ENCODE measurements at regions not wholly inside any gene's neighbourhood (a gene's known extent, or its start where the extent isn't known, plus 50 kb on each side); places are given as distances from the start of the nearest gene placed in this dataset.
A peak's percentile ranks its signal among the peaks of the same experiment; 100 is the strongest.

- H4K91ac ChIP-seq (ENCODE audit: low read depth, low read length, poor library complexity): no peak overlapping the region
- no peak overlapping the region for H3K9ac ChIP-seq (ENCODE audit: low read depth, low read length, poor library complexity)
- H3K9me3 ChIP-seq (replicated peaks in 1 of 2; ENCODE audit: control insufficient read depth in 2 of 2, insufficient read depth in 1 of 2, low read depth in 1 of 2, low read length in 2 of 2): peaks cover 0 to 9% of the 10 kb centered on the region in 2 donors
- no peak overlapping the region for H2AK5ac ChIP-seq (ENCODE audit: low read depth, low read length)
- H3K18ac ChIP-seq (ENCODE audit: low read length): no peak overlapping the region
- H3K36me3 ChIP-seq (replicated peaks in 1 of 2; ENCODE audit: control insufficient read depth in 2 of 2, insufficient read depth in 2 of 2, low read length in 2 of 2): no peaks in the 10 kb centered on the region
- no peaks in the 10 kb centered on the region for H3K4me1 ChIP-seq (ENCODE audit: control insufficient read depth in 2 of 2, insufficient read depth in 1 of 2, low read depth in 1 of 2, low read length in 2 of 2)
- no peaks in the 10 kb centered on the region for H3K27me3 ChIP-seq (ENCODE audit: control insufficient read depth in 3 of 3, insufficient read depth in 3 of 3, low read depth in 1 of 3, low read length in 3 of 3)
- no peak for DNase-seq (ENCODE audit: low spot score)
- no CpG with 5 or more reads among the region's 5 CpGs for WGBS, 2 donors (ENCODE audit: extremely low coverage in 2 of 2, insufficient read length in 2 of 2, insufficient replicate concordance in 1 of 2)
- H2BK15ac ChIP-seq (ENCODE audit: low read length): no peak overlapping the region
- no peak overlapping the region for H2AFZ ChIP-seq (ENCODE audit: low read length)
- H2BK120ac ChIP-seq (ENCODE audit: low read depth, low read length): no peak overlapping the region
- H3K79me1 ChIP-seq (ENCODE audit: low read depth, low read length): no peaks in the 10 kb centered on the region
- H3K14ac ChIP-seq (ENCODE audit: low read length): no peak overlapping the region
- no peak overlapping the region for H3K23ac ChIP-seq (ENCODE audit: low read depth, low read length, poor library complexity)
- H4K8ac ChIP-seq (ENCODE audit: low read depth, low read length): no peak overlapping the region
- H2BK12ac ChIP-seq (ENCODE audit: low read length): no peak overlapping the region
- H3K4ac ChIP-seq (ENCODE audit: low read length): no peak overlapping the region
- H3K27ac ChIP-seq (replicated peaks; ENCODE audit: low read length): no peak overlapping the region
- no peak overlapping the region for H2BK5ac ChIP-seq (ENCODE audit: low read length)
- H3K4me3 ChIP-seq (ENCODE audit: low read length in 2 of 2): no peak overlapping the region
- no peak overlapping the region for H3K4me2 ChIP-seq (ENCODE audit: insufficient read depth, low read length, poor library complexity, severe bottlenecking)
Measured at GRCh38 chr14:97177635-97178034, 380.5 kb downstream of the VRK1 start.

- Histone ChIP-seq H3K9ac (ENCODE audit: low read depth, low read length, poor library complexity) (no peak overlapping the region), H4K91ac (ENCODE audit: low read depth, low read length, poor library complexity) (no peak overlapping the region), H3K18ac (ENCODE audit: low read length) (no peak overlapping the region), H2BK12ac (ENCODE audit: low read length) (no peak overlapping the region), H4K8ac (ENCODE audit: low read depth, low read length) (no peak overlapping the region), H3K9me3 (replicated peaks in 1 of 2; ENCODE audit: control insufficient read depth in 2 of 2, insufficient read depth in 1 of 2, low read depth in 1 of 2, low read length in 2 of 2) (peaks cover 0 to 7% of the 10 kb centered on the region in 2 donors), H3K23ac (ENCODE audit: low read depth, low read length, poor library complexity) (no peak overlapping the region), H2BK120ac (ENCODE audit: low read depth, low read length) (no peak overlapping the region), H3K36me3 (replicated peaks in 1 of 2; ENCODE audit: control insufficient read depth in 2 of 2, insufficient read depth in 2 of 2, low read length in 2 of 2) (no peaks in the 10 kb centered on the region), H2BK15ac (ENCODE audit: low read length) (no peak overlapping the region), H2AFZ (ENCODE audit: low read length) (no peak overlapping the region), H3K14ac (ENCODE audit: low read length) (no peak overlapping the region), H3K4me1 (ENCODE audit: control insufficient read depth in 2 of 2, insufficient read depth in 1 of 2, low read depth in 1 of 2, low read length in 2 of 2) (no peaks in the 10 kb centered on the region), H3K4me3 (ENCODE audit: low read length in 2 of 2) (no peak overlapping the region), H3K79me1 (ENCODE audit: low read depth, low read length) (no peaks in the 10 kb centered on the region), H3K4me2 (ENCODE audit: insufficient read depth, low read length, poor library complexity, severe bottlenecking) (no peak overlapping the region), H2BK5ac (ENCODE audit: low read length) (no peak overlapping the region), H3K4ac (ENCODE audit: low read length) (no peak overlapping the region), H2AK5ac (ENCODE audit: low read depth, low read length) (no peak overlapping the region), H3K27ac (replicated peaks; ENCODE audit: low read length) (no peak overlapping the region), H3K27me3 (ENCODE audit: control insufficient read depth in 3 of 3, insufficient read depth in 3 of 3, low read depth in 1 of 3, low read length in 3 of 3) (no peaks in the 10 kb centered on the region)
- WGBS, 2 donors (ENCODE audit: extremely low coverage in 2 of 2, insufficient read length in 2 of 2, insufficient replicate concordance in 1 of 2): no CpG with 5 or more reads among the region's 5 CpGs
- DNase-seq (ENCODE audit: low spot score): no peak
Measured at GRCh38 chr14:97178781-97179180, 381.6 kb downstream of the VRK1 start.

GRCh38 chr14:97179573-97179972 lies 382.4 kb downstream of the VRK1 start:
- Histone ChIP-seq H2BK5ac (ENCODE audit: low read length) (no peak overlapping the region), H3K36me3 (replicated peaks in 1 of 2; ENCODE audit: control insufficient read depth in 2 of 2, insufficient read depth in 2 of 2, low read length in 2 of 2) (no peaks in the 10 kb centered on the region), H4K8ac (ENCODE audit: low read depth, low read length) (no peak overlapping the region), H3K18ac (ENCODE audit: low read length) (no peak overlapping the region), H3K23ac (ENCODE audit: low read depth, low read length, poor library complexity) (no peak overlapping the region), H2BK120ac (ENCODE audit: low read depth, low read length) (no peak overlapping the region), H3K27me3 (ENCODE audit: control insufficient read depth in 3 of 3, insufficient read depth in 3 of 3, low read depth in 1 of 3, low read length in 3 of 3) (no peaks in the 10 kb centered on the region), H2AK5ac (ENCODE audit: low read depth, low read length) (no peak overlapping the region), H3K9me3 (replicated peaks in 1 of 2; ENCODE audit: control insufficient read depth in 2 of 2, insufficient read depth in 1 of 2, low read depth in 1 of 2, low read length in 2 of 2) (peaks cover 0 to 7% of the 10 kb centered on the region in 2 donors), H3K4me2 (ENCODE audit: insufficient read depth, low read length, poor library complexity, severe bottlenecking) (no peak overlapping the region), H3K14ac (ENCODE audit: low read length) (no peak overlapping the region), H3K27ac (replicated peaks; ENCODE audit: low read length) (no peak overlapping the region), H2BK15ac (ENCODE audit: low read length) (no peak overlapping the region), H3K4me3 (ENCODE audit: low read length in 2 of 2) (no peak overlapping the region), H3K4me1 (ENCODE audit: control insufficient read depth in 2 of 2, insufficient read depth in 1 of 2, low read depth in 1 of 2, low read length in 2 of 2) (no peaks in the 10 kb centered on the region), H2BK12ac (ENCODE audit: low read length) (no peak overlapping the region), H3K9ac (ENCODE audit: low read depth, low read length, poor library complexity) (no peak overlapping the region), H4K91ac (ENCODE audit: low read depth, low read length, poor library complexity) (no peak overlapping the region), H2AFZ (ENCODE audit: low read length) (no peak overlapping the region), H3K79me1 (ENCODE audit: low read depth, low read length) (no peaks in the 10 kb centered on the region), H3K4ac (ENCODE audit: low read length) (no peak overlapping the region)
- WGBS, 2 donors (ENCODE audit: extremely low coverage in 2 of 2, insufficient read length in 2 of 2, insufficient replicate concordance in 1 of 2): no CpG with 5 or more reads among the region's 3 CpGs
- no peak for DNase-seq (ENCODE audit: low spot score)

DNA sequence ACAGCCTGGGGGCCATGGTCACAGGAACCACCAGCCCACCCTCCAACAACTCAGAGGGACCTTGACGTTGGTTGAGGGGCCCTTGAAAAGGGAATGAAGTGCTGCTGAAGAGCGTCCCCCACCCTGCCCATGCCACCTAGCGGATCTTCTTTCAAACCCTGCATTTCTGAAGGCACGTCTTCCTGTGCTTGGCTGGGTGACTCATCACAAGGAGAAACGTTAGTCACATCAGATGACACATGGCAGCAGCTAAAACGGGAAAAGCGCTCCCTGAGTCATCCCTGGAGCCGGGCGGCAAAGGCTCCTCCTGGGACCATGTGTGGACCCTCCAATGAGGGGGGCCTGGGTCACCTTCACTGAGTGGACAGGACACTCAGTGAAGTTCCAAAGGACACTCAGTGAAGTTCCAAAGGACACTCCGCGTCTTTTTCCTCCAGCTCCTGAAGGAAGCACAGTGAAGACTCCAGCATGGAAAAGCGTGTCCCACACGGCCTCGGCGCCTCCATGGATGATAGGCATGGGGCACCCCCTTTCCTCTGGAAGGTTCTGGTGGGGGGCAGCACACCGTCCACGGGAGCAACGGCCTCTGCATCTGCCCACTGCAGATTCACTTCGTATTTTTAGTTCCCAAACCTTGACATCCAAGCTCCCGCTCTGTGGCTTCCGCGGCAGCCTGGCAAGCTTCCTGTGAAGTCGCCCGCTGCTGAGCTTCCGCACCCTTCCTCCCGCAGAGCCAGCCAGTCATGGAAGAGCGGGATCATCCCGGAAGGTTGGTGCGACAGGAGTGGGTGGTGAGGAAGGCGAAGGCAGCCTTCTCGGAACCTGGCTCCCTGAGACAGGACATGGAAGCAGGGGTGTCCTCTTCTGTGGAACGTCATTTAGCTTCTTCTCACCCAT lies 383.4 kb downstream of the VRK1 start:
- Histone ChIP-seq H2AK5ac (ENCODE audit: low read depth, low read length) (peak overlapping the region; percentile 13), H2BK15ac (ENCODE audit: low read length) (no peak overlapping the region), H3K4ac (ENCODE audit: low read length) (no peak overlapping the region), H4K8ac (ENCODE audit: low read depth, low read length) (no peak overlapping the region), H2BK5ac (ENCODE audit: low read length) (no peak overlapping the region), H3K4me1 (ENCODE audit: control insufficient read depth in 2 of 2, insufficient read depth in 1 of 2, low read depth in 1 of 2, low read length in 2 of 2) (no peaks in the 10 kb centered on the region), H3K9ac (ENCODE audit: low read depth, low read length, poor library complexity) (no peak overlapping the region), H3K18ac (ENCODE audit: low read length) (peak overlapping the region; percentile 8), H2BK12ac (ENCODE audit: low read length) (no peak overlapping the region), H3K14ac (ENCODE audit: low read length) (peak overlapping the region; percentile 85), H3K4me3 (ENCODE audit: low read length in 2 of 2) (no peak overlapping the region), H2BK120ac (ENCODE audit: low read depth, low read length) (no peak overlapping the region), H3K36me3 (replicated peaks in 1 of 2; ENCODE audit: control insufficient read depth in 2 of 2, insufficient read depth in 2 of 2, low read length in 2 of 2) (no peaks in the 10 kb centered on the region), H2AFZ (ENCODE audit: low read length) (no peak overlapping the region), H3K79me1 (ENCODE audit: low read depth, low read length) (no peaks in the 10 kb centered on the region), H3K27me3 (ENCODE audit: control insufficient read depth in 3 of 3, insufficient read depth in 3 of 3, low read depth in 1 of 3, low read length in 3 of 3) (peaks cover 0 to 1% (median 0%) of the 10 kb centered on the region in 3 experiments), H3K9me3 (replicated peaks in 1 of 2; ENCODE audit: control insufficient read depth in 2 of 2, insufficient read depth in 1 of 2, low read depth in 1 of 2, low read length in 2 of 2) (peaks cover 0 to 7% of the 10 kb centered on the region in 2 donors), H3K27ac (replicated peaks; ENCODE audit: low read length) (no peak overlapping the region), H3K23ac (ENCODE audit: low read depth, low read length, poor library complexity) (no peak overlapping the region), H3K4me2 (ENCODE audit: insufficient read depth, low read length, poor library complexity, severe bottlenecking) (no peak overlapping the region), H4K91ac (ENCODE audit: low read depth, low read length, poor library complexity) (no peak overlapping the region)
- no peak for DNase-seq (ENCODE audit: low spot score)
- WGBS, 2 donors (ENCODE audit: extremely low coverage in 2 of 2, insufficient read length in 2 of 2, insufficient replicate concordance in 1 of 2): no CpG with 5 or more reads among the region's 32 CpGs
